GM21447 (cell line): ENCODE measurements at regions not wholly inside any gene's neighbourhood (a gene's known extent, or its start where the extent isn't known, plus 50 kb on each side); places are given as distances from the start of the nearest gene placed in this dataset.

Experiments used
- ATAC-seq: cut with Tn5 transposase; IDR thresholded peaks from one replicate; pipeline ENCODE4 v1.9.1; 2021; ENCODE audit not compliant: unreplicated experiment

DNA sequence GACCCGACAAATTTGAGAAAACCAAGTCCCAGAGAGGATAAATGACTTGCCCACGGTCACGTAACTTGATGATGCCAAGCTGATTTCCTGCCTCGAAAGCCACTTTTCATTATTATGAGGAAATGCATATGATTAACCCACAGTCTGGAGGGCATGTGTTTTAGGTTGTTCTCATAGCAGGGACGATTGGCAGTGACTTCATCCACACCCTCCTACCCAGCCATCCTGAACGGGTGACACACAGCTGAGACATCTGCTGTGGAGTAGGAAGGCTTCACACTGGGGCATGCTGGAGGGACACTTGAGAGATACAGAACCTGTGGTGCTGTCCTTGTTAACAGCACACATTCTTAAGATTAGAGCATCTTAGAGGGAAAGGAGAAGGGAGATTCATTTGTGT is 65.4 kb upstream of the WDFY2 start:
- no peak for ATAC-seq

DNA sequence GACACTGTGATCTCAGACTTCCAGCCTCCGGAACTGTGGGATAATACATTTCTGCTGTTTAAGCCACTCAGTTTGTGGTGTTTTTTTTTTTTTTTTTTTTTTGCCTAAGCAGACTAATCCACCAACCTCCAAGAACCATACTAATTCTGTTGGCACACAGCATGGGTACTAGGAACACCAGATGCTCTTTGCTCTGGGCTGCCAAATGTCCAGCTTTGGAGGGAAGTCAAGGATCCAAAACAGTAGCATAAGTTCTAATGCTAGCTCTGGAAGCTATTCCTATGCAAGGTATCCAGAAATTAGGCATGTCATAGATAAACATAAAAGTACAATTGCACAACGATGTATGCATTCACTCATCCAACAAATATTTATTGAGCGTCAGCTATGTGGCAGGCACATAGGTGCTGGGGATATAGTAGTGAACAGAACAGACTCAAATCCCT is 64.5 kb upstream of the WDFY2 start:
- ATAC-seq: no peak

DNA sequence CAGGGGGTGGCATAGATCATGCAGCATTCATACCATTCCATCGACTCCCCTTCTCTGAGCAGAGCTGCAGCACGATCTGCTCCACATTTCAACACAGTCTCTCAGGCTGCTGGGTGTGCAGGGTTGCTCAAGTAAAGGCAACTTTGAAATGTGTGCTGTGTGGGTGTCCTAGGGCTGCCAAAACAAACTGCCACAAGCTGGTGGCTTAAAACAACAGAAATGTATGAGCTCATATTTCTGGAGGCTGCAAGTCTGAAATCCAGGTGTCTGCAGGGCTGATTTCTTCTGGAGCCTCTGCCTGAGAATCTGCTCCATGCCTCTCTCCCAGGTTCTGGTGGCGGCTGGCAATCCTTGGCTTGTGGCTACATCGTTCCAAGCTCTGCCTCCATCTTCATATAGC is 63.7 kb upstream of the WDFY2 start:
- no peak for ATAC-seq

DNA sequence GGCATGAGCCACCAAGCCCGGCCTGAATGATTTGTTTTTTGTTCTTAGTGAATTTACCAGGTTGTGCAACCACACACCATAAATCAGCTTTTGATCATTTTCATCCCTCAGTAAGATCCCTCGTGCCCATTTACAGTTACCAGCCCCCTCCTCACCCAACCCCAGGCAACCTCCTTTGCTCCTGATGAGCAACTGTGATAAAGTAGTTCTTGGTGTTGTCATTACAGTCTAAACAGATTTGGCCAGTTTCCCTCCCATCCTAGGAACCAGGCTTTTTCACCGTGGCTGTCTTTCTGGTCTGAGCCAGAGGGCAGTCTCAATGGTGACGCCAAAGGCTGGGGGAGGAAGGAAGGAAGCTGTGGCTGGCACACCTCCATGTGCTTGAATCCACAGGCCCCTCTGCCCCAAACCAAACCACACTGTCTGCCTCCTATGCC is 61.2 kb upstream of the WDFY2 start:
- ATAC-seq: no peak

DNA sequence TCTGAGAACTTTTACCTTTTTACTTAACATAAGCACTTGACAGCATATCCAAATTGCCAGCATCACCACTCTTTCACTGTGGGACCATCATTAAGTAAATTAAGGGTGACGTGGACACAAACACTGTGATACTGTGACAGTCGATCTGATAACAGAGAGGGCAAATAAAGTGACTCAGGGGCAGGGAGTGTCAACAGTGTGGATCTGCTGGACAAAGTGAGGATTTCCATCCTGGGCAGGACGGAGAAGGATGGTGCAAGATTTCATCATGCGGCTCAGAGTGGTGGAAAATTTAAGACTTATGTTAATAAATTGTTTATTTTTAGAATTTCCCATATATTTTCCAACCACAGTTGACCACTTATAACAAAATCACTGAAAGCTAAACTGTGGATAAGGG is 60.0 kb upstream of the WDFY2 start:
- no peak for ATAC-seq

DNA sequence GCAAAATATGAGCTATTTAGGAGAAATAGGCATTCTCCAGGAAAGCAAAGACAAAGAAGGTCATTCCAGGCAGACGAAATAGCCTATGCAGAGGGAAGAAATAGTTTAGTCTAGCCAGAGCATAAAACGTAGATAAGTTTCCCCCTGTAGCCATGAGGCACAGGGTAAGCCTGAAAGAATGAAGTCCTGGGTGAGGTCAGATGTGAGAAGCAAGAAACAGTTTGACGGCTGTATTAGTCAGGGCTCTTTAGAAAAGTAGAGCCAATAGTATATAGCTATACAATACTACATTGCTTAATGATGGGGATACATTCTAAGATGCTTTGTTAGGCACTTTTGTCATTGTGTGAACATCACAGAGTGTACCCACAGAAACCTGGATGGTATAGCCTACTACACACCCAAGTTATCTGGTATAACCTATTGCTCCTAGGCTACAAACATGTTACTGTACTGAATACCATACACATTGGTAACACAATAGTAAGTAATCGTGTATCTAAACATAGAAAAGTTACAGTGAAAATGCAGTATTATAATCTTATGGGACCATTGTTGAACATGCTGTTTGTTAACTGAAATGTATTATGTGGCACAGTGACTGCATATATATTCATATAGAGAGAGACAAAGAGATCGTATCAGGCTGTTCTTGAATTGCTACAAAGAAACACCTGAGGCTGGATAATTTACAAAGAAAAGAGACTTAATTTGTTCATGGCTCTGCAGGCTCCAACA is 59.3 kb upstream of the WDFY2 start:
- no peak for ATAC-seq

DNA sequence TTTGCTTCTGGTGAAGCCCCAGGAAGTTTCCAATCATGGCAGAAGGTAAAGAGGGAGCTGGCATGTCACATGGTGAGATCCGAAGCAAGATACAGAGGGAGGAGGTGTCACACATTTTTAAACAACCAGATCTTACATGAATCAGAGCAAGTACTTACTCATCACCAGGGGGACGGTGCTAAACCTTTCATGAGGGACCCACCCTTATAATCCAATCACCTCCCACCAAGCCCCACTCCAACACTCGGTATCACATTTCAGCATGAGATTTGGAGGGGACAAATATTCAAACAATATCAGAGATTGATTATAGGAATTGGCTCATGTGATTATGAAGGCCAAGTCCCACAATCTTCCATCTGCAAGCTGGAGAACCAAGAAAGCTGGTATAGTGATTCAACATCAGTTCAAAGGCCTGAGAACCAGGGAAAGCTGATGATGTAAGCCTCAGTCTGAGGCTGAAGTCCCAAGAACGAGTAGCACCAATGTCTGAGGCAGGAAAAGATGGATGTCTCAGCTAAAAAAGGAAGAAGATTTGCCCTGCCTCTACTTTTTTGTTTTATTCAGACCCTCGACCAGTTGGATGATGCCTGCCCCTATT is 58.6 kb upstream of the WDFY2 start:
- ATAC-seq: no peak

DNA sequence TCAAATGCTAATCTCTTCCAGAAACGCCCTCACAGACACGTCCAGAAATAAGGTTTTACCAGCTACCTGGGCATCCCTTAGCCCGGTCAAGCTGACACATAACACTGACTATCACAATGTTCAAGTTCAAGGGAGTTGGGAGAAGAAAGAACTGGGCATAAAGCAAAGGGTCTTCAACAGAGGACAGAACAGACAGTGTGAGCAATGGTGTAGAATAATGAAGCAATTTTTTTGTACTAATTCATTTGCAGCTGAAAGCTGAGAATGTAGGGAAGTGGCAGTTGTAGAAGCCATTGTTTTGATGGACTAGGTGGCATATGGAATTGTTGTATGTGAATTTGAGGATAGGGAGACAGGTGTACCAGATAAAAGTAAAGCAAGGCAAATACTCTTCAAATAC is 58.1 kb upstream of the WDFY2 start:
- ATAC-seq: no peak

DNA sequence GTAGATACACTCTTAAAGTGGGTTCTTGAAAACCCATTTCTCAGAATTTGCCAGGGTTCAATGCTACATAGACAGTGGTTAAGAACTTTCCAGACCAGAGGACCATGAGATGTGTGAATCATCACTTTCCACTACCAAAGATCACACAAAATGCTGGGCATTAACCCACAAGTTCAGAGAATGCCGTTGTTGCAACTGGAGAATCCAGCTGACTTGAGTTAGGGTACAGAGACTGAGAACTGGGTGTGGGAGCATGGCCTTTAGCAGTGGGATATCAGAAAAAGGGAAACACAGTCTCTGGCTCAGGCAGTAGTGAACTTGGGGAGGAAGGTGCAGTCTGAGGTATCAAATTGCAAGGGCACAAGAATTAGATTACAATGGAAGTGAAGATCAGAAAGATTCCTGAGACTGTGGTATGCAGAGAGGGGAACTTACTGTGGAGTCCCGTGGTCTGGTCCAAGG is 51.5 kb upstream of the WDFY2 start:
- ATAC-seq: no peak

DNA sequence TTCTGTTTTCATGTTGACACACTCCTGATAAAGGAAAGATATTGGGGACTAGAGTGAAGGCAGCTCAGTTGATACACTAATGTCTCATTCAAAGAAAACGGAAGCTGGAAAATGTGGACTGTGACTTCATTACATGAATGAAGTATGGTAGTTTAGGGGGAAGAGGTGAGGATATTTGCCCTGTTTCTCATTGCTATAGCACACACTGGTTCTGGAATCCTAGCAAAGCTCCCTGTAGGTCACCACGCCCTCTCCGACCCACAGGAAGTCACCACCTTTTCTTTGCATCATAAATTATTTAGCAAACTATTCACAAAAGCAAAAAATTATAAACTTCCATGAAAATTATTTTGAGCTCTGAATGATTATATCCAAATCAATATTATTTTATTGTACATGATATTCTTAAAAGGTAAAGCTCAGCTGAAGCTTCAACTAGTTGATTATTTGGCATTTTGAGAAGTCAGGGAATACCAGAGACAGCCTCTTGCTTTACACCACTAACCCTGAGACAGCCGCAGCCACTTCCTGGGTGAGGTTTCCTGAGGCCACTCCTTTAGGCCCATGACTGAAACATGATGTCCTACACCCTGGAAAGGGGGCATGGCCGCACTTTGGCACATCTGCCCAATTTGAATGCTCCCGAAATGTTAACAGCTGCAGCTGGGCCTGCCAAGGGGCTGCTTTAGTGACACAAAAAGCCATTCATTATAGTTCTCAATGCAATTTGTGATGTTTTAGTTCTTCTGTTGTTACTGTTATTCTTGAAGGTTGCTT is 50.0 kb upstream of the WDFY2 start:
- peak; percentile 82 for ATAC-seq
